GM23338 (cell line): ENCODE measurements at regions not wholly inside any gene's neighbourhood (a gene's known extent, or its start where the extent isn't known, plus 50 kb on each side); places are given as distances from the start of the nearest gene placed in this dataset.

Source experiments
- ATAC-seq: fragments of 200-7000 bp; cut with Tn5 transposase; 3 replicates; pipeline ENCODE4 v1.9.1; 2020
- DNase-seq: peaks from one replicate; pipeline ENCODE4 v3.0.0-alpha.2; 2015; ENCODE audit warnings: low spot score
- H2AFZ ChIP-seq: fragments of 200-600 bp; sonication (generic); 2 replicates; pipeline ENCODE4 v1.8.0; 2016; ENCODE audit warnings: antibody characterized with exemption, mild to moderate bottlenecking, moderate library complexity
- H3F3A ChIP-seq: fragments of 200-600 bp; sonication (generic); replicated peaks from 2 replicates; pipeline ENCODE4 v1.8.0; 2017; ENCODE audit warnings: antibody characterized with exemption, mixed run types, low read depth
- H3K27ac ChIP-seq: fragments of 200-600 bp; sonication (generic); 2 replicates; pipeline ENCODE4 v1.6.1; 2016; ENCODE audit warnings: low read depth
- H3K27me3 ChIP-seq: fragments of 200-600 bp; sonication (generic); 2 replicates; pipeline ENCODE4 v1.8.0; 2016; ENCODE audit warnings: mild to moderate bottlenecking, mixed run types, moderate library complexity; ENCODE audit not compliant: insufficient read depth
- H3K36me3 ChIP-seq: fragments of 200-600 bp; sonication (generic); 2 replicates; pipeline ENCODE4 v1.8.0; 2016; ENCODE audit warnings: mild to moderate bottlenecking; ENCODE audit not compliant: insufficient read depth
- H3K4me1 ChIP-seq: fragments of 200-600 bp; sonication (generic); 2 replicates; pipeline ENCODE4 v1.8.0; 2016; ENCODE audit warnings: mild to moderate bottlenecking, moderate library complexity; ENCODE audit not compliant: insufficient read depth
- H3K4me2 ChIP-seq: fragments of 200-600 bp; sonication (generic); 2 replicates; pipeline ENCODE4 v1.7.1; 2017; ENCODE audit warnings: mixed run types
- H3K4me3 ChIP-seq: fragments of 200-600 bp; sonication (generic); 2 replicates; pipeline ENCODE4 v1.6.1; 2016; ENCODE audit warnings: mixed run types
- H3K79me2 ChIP-seq: fragments of 200-600 bp; sonication (generic); replicated peaks from 2 replicates; pipeline ENCODE4 v1.8.0; 2017; ENCODE audit warnings: mild to moderate bottlenecking; ENCODE audit not compliant: insufficient read depth
- H3K9me2 ChIP-seq: fragments of 200-600 bp; sonication (generic); 2 replicates; pipeline ENCODE4 v1.8.0; 2017; ENCODE audit not compliant: insufficient read depth
- H4K20me1 ChIP-seq: fragments of 200-600 bp; sonication (generic); replicated peaks from 2 replicates; pipeline ENCODE4 v1.8.0; 2017; ENCODE audit warnings: mild to moderate bottlenecking; ENCODE audit not compliant: insufficient read depth
- H3K27ac Mint-ChIP-seq: 2 replicates; pipeline ENCODE4 v1.8.0; 2020; ENCODE audit warnings: inconsistent platforms, mild to moderate bottlenecking, moderate library complexity, mixed read lengths
- H3K27me3 Mint-ChIP-seq: 3 replicates; pipeline ENCODE4 v1.8.0; 2022; ENCODE audit warnings: low read depth, mild to moderate bottlenecking, moderate library complexity, mixed read lengths, inconsistent platforms; ENCODE audit not compliant: insufficient read depth, poor library complexity
- H3K36me3 Mint-ChIP-seq: 3 replicates; pipeline ENCODE4 v1.8.0; 2021; ENCODE audit warnings: low read depth, mild to moderate bottlenecking, inconsistent platforms, moderate library complexity, mixed read lengths
- H3K4me1 Mint-ChIP-seq: 3 replicates; pipeline ENCODE4 v1.8.0; 2020; ENCODE audit warnings: mild to moderate bottlenecking, inconsistent platforms, mixed read lengths
- H3K4me3 Mint-ChIP-seq: 3 replicates; pipeline ENCODE4 v1.8.0; 2021; ENCODE audit warnings: moderate library complexity, mild to moderate bottlenecking, inconsistent platforms, mixed read lengths
- H3K9me3 Mint-ChIP-seq: 3 replicates; pipeline ENCODE4 v1.8.0; 2020; ENCODE audit warnings: moderate library complexity, mild to moderate bottlenecking, inconsistent platforms, mixed read lengths
- CREB1 ChIP-seq: fragments of 250-450 bp; sonication (Bioruptor Pico); IDR thresholded peaks from 2 replicates; pipeline ENCODE4 v1.5.0; 2020; ENCODE audit warnings: low read depth, mild to moderate bottlenecking, moderate library complexity
- EZH2 ChIP-seq: fragments of 200-600 bp; sonication (generic); IDR thresholded peaks from one replicate; pipeline ENCODE4 v1.8.0; 2017; ENCODE audit warnings: antibody characterized with exemption, mild to moderate bottlenecking, low read depth; ENCODE audit not compliant: unreplicated experiment
- NANOG ChIP-seq: IDR thresholded peaks from 2 replicates; pipeline ENCODE4 v1.6.1; 2016; ENCODE audit warnings: antibody characterized with exemption, borderline replicate concordance
- POLR2AphosphoS5 ChIP-seq: IDR thresholded peaks from 2 replicates; pipeline ENCODE4 v1.6.1; 2016; ENCODE audit warnings: antibody characterized with exemption, low read depth
- REST ChIP-seq: IDR thresholded peaks from one replicate; pipeline ENCODE4 v1.6.1; 2018; ENCODE audit warnings: antibody characterized with exemption; ENCODE audit not compliant: unreplicated experiment
- STAT1 ChIP-seq: IDR thresholded peaks from one replicate; pipeline ENCODE4 v1.6.1; 2016; ENCODE audit warnings: antibody characterized with exemption; ENCODE audit not compliant: unreplicated experiment
- ZNF114 ChIP-seq: fragments of 250-450 bp; sonication (Bioruptor Pico); IDR thresholded peaks from 2 replicates; pipeline ENCODE4 v1.5.0; 2020; ENCODE audit warnings: mild to moderate bottlenecking, moderate library complexity
- ZNF331 ChIP-seq: fragments of 250-450 bp; sonication (Bioruptor Pico); IDR thresholded peaks from 2 replicates; pipeline ENCODE4 v1.5.0; 2020; ENCODE audit warnings: low read depth, mild to moderate bottlenecking, moderate library complexity
- TF ChIP-seq, protein P1 (sequence below), 2 experiments: fragments of 200-600 bp in 1 of 2; sonication (generic) in 1 of 2; conservative IDR thresholded peaks; 2 replicates each; pipeline versions ENCODE4 v1.5.1 to v1.6.1; 2016 to 2017; ENCODE audit warnings: antibody characterized with exemption in 2 of 2, low read depth in 2 of 2, mild to moderate bottlenecking in 2 of 2, moderate library complexity in 1 of 2
- TF ChIP-seq, protein P2 (sequence below): IDR thresholded peaks from 2 replicates; pipeline ENCODE4 v1.6.1; 2016; ENCODE audit warnings: antibody characterized with exemption

GRCh38 chr12:130041983-130042812 is 120.1 kb upstream of the FZD10 start:
- Histone ChIP-seq H3K27me3 (peaks cover 58% of the 10 kb centered on the region), H3K4me2 (no peak overlapping the region), H3K36me3 (no peaks in the 10 kb centered on the region), H3K4me1 (no peaks in the 10 kb centered on the region; the same call in 1 of the 2 replicates), H3K27ac (no peak overlapping the region), H3K9me2 (no peaks in the 10 kb centered on the region), H3K79me2 (no peaks in the 10 kb centered on the region), H3F3A (peaks cover 13% of the 10 kb centered on the region), H3K4me3 (no peak overlapping the region), H2AFZ (no peak overlapping the region), H4K20me1 (no peaks in the 10 kb centered on the region)
- Mint-ChIP-seq H3K36me3 (peaks cover 63% of the 10 kb centered on the region), H3K4me3 (no peak overlapping the region), H3K9me3 (peaks cover 97% of the 10 kb centered on the region), H3K4me1 (no peaks in the 10 kb centered on the region; the same call in 2 of the 3 replicates), H3K27me3 (peaks cover 13% of the 10 kb centered on the region), H3K27ac (no peak overlapping the region)
- no peak for ATAC-seq
- no peak for TF ChIP-seq EZH2
- TF ChIP-seq, protein P1, sequence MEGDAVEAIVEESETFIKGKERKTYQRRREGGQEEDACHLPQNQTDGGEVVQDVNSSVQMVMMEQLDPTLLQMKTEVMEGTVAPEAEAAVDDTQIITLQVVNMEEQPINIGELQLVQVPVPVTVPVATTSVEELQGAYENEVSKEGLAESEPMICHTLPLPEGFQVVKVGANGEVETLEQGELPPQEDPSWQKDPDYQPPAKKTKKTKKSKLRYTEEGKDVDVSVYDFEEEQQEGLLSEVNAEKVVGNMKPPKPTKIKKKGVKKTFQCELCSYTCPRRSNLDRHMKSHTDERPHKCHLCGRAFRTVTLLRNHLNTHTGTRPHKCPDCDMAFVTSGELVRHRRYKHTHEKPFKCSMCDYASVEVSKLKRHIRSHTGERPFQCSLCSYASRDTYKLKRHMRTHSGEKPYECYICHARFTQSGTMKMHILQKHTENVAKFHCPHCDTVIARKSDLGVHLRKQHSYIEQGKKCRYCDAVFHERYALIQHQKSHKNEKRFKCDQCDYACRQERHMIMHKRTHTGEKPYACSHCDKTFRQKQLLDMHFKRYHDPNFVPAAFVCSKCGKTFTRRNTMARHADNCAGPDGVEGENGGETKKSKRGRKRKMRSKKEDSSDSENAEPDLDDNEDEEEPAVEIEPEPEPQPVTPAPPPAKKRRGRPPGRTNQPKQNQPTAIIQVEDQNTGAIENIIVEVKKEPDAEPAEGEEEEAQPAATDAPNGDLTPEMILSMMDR (conservative IDR thresholded peaks at IDR 0.05; ENCODE audit: low read depth in 2 of 2), result peak; percentile 53 to 73
- peak; percentile 68 for DNase-seq

- no peaks in the 10 kb centered on the region for H3K9me2 ChIP-seq
- Mint-ChIP-seq H3K4me3 (no peak overlapping the region), H3K9me3 (peaks cover 97% of the 10 kb centered on the region), H3K27ac (no peak overlapping the region), H3K27me3 (peaks cover 13% of the 10 kb centered on the region), H3K4me1 (no peaks in the 10 kb centered on the region; the same call in 2 of the 3 replicates), H3K36me3 (peaks cover 61% of the 10 kb centered on the region)
- H3F3A ChIP-seq, result peaks cover 13% of the 10 kb centered on the region
- no peak overlapping the region for H3K4me3 ChIP-seq
- no peaks in the 10 kb centered on the region for H4K20me1 ChIP-seq
- H3K36me3 ChIP-seq, result no peaks in the 10 kb centered on the region
- DNase-seq, result no peak
- no peak overlapping the region for H3K4me2 ChIP-seq
- peaks cover 58% of the 10 kb centered on the region for H3K27me3 ChIP-seq
- H3K27ac ChIP-seq, result no peak overlapping the region
- H3K4me1 ChIP-seq, result no peaks in the 10 kb centered on the region; the same call in 1 of the 2 replicates
- no peak overlapping the region for H2AFZ ChIP-seq
- ATAC-seq, result no peak
- H3K79me2 ChIP-seq, result no peaks in the 10 kb centered on the region
- no peak for TF ChIP-seq REST
- TF ChIP-seq POLR2AphosphoS5, result no peak
- no peak for TF ChIP-seq CREB1 (CRISPR knock-in tag)
- no peak for TF ChIP-seq NANOG
- TF ChIP-seq, protein P2, sequence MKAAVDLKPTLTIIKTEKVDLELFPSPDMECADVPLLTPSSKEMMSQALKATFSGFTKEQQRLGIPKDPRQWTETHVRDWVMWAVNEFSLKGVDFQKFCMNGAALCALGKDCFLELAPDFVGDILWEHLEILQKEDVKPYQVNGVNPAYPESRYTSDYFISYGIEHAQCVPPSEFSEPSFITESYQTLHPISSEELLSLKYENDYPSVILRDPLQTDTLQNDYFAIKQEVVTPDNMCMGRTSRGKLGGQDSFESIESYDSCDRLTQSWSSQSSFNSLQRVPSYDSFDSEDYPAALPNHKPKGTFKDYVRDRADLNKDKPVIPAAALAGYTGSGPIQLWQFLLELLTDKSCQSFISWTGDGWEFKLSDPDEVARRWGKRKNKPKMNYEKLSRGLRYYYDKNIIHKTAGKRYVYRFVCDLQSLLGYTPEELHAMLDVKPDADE, result no peak
- no peak for TF ChIP-seq STAT1
- no peak for TF ChIP-seq ZNF331 (CRISPR knock-in tag)
- no peak for TF ChIP-seq ZNF114 (CRISPR knock-in tag)
- TF ChIP-seq, protein P1 (conservative IDR thresholded peaks at IDR 0.05; ENCODE audit: low read depth in 2 of 2), result no peak
Measured at GRCh38 chr12:130043685-130044406, 118.4 kb upstream of the FZD10 start.
